ENCODE measurements at regions not wholly inside any gene's neighbourhood (a gene's known extent, or its start where the extent isn't known, plus 50 kb on each side); places are given as distances from the start of the nearest gene placed in this dataset.
"Not testable (repeated sequence)": the region's sequence is repeated elsewhere in the genome, so short reads cannot be mapped to it uniquely, and the experiment has no call there.

- TF ChIP-seq CTCF (IDR thresholded peaks at IDR 0.05; ENCODE audit: unreplicated experiment): no peak
- Mint-ChIP-seq H3K27ac (ENCODE audit: unreplicated experiment) (no peak overlapping the region), H3K27me3 (ENCODE audit: unreplicated experiment) (peaks cover 1% of the 10 kb centered on the region), H3K36me3 (ENCODE audit: low read depth, unreplicated experiment) (no peaks in the 10 kb centered on the region), H3K9me3 (ENCODE audit: unreplicated experiment) (no peaks in the 10 kb centered on the region), H3K4me3 (ENCODE audit: unreplicated experiment) (no peak overlapping the region), H3K4me1 (ENCODE audit: unreplicated experiment) (peaks cover 7% of the 10 kb centered on the region)
- no peak for DNase-seq (ENCODE audit: low spot score)
Measured at GRCh38 chr2:104975851-104976250, 62.0 kb upstream of the MRPS9 start.

GRCh38 chr2:104976603-104977120 lies 61.2 kb upstream of the MRPS9 start:
- DNase-seq (ENCODE audit: low spot score): peak; percentile 50

GRCh38 chr2:104977958-104978357 lies 59.9 kb upstream of the MRPS9 start:
- TF ChIP-seq CTCF (IDR thresholded peaks at IDR 0.05; ENCODE audit: unreplicated experiment): no peak
- H3K4me3 Mint-ChIP-seq (ENCODE audit: unreplicated experiment): no peak overlapping the region
- peaks cover 7% of the 10 kb centered on the region for H3K4me1 Mint-ChIP-seq (ENCODE audit: unreplicated experiment)
- DNase-seq (ENCODE audit: low spot score): no peak
- no peaks in the 10 kb centered on the region for H3K9me3 Mint-ChIP-seq (ENCODE audit: unreplicated experiment)
- no peak overlapping the region for H3K27ac Mint-ChIP-seq (ENCODE audit: unreplicated experiment)
- H3K27me3 Mint-ChIP-seq (ENCODE audit: unreplicated experiment): peaks cover 1% of the 10 kb centered on the region
- H3K36me3 Mint-ChIP-seq (ENCODE audit: low read depth, unreplicated experiment): no peaks in the 10 kb centered on the region

More at GRCh38 chr2:104976603-104977120, 61.2 kb upstream of the MRPS9 start:
- H3K4me1 Mint-ChIP-seq (ENCODE audit: unreplicated experiment): peaks cover 7% of the 10 kb centered on the region
- peaks cover 1% of the 10 kb centered on the region for H3K27me3 Mint-ChIP-seq (ENCODE audit: unreplicated experiment)
- H3K36me3 Mint-ChIP-seq (ENCODE audit: low read depth, unreplicated experiment): no peaks in the 10 kb centered on the region
- H3K9me3 Mint-ChIP-seq (ENCODE audit: unreplicated experiment): no peaks in the 10 kb centered on the region
- no peak overlapping the region for H3K4me3 Mint-ChIP-seq (ENCODE audit: unreplicated experiment)
- TF ChIP-seq CTCF (IDR thresholded peaks at IDR 0.05; ENCODE audit: unreplicated experiment): peak; percentile 20
- no peak overlapping the region for H3K27ac Mint-ChIP-seq (ENCODE audit: unreplicated experiment)

- not testable (repeated sequence) for H3K4me3 Mint-ChIP-seq (ENCODE audit: unreplicated experiment); H3K4me1 Mint-ChIP-seq (ENCODE audit: unreplicated experiment); H3K27ac Mint-ChIP-seq (ENCODE audit: unreplicated experiment); DNase-seq (ENCODE audit: low spot score); H3K9me3 Mint-ChIP-seq (ENCODE audit: unreplicated experiment); H3K36me3 Mint-ChIP-seq (ENCODE audit: low read depth, unreplicated experiment); H3K27me3 Mint-ChIP-seq (ENCODE audit: unreplicated experiment)
Measured at GRCh38 chr2:104979786-104980185, 58.1 kb upstream of the MRPS9 start.

GRCh38 chr2:104982111-104982510 lies 55.8 kb upstream of the MRPS9 start:
- no peak for TF ChIP-seq CTCF (IDR thresholded peaks at IDR 0.05; ENCODE audit: unreplicated experiment)
- DNase-seq (ENCODE audit: low spot score): no peak
- H3K4me1 Mint-ChIP-seq (ENCODE audit: unreplicated experiment): no peaks in the 10 kb centered on the region
- peaks cover 1% of the 10 kb centered on the region for H3K27me3 Mint-ChIP-seq (ENCODE audit: unreplicated experiment)
- no peaks in the 10 kb centered on the region for H3K36me3 Mint-ChIP-seq (ENCODE audit: low read depth, unreplicated experiment)
- no peak overlapping the region for H3K4me3 Mint-ChIP-seq (ENCODE audit: unreplicated experiment)
- H3K9me3 Mint-ChIP-seq (ENCODE audit: unreplicated experiment): no peaks in the 10 kb centered on the region
- no peak overlapping the region for H3K27ac Mint-ChIP-seq (ENCODE audit: unreplicated experiment)

Data from endothelial cell (in vitro differentiated cells).